ENCODE measurements at regions not wholly inside any gene's neighbourhood (a gene's known extent, or its start where the extent isn't known, plus 50 kb on each side); places are given as distances from the start of the nearest gene placed in this dataset.

- no peak for DNase-seq
Measured at GRCh38 chr14:86543521-86543920, 1013.6 kb downstream of the FLRT2 start.

DNA sequence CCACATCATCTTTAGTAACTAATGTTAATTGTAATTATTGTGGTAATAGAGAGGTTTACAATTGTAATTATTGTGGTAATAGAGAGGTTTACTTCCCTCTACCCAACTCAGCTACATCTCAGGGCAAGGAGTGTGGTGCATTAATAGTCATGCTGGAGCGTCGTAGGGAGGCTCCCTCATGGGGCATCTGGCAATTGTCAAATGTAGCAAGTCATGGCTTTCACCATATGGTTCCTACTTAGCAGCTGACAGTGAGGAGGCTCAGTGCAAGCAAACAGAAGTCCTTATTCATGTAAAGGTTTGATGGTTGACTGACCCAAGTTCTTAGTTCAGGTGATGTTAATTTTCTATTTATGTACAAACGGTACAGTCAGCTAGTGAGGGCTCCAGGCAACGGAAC is 1012.0 kb downstream of the FLRT2 start:
- no peak for DNase-seq

GRCh38 chr14:86540636-86541247 is 1010.8 kb downstream of the FLRT2 start:
- DNase-seq = no peak

- no peak for DNase-seq
Measured at GRCh38 chr14:86539361-86540070, 1009.6 kb downstream of the FLRT2 start.

GRCh38 chr14:86533834-86534233 is 1003.9 kb downstream of the FLRT2 start:
- no peak for DNase-seq

- no peak for DNase-seq
Measured at GRCh38 chr14:86532219-86532618, 1002.3 kb downstream of the FLRT2 start.

- no peak for DNase-seq
Measured at GRCh38 chr14:86530457-86530856, 1000.5 kb downstream of the FLRT2 start.

- DNase-seq = no peak
Measured at GRCh38 chr14:86527312-86527711, 997.4 kb downstream of the FLRT2 start.

DNA sequence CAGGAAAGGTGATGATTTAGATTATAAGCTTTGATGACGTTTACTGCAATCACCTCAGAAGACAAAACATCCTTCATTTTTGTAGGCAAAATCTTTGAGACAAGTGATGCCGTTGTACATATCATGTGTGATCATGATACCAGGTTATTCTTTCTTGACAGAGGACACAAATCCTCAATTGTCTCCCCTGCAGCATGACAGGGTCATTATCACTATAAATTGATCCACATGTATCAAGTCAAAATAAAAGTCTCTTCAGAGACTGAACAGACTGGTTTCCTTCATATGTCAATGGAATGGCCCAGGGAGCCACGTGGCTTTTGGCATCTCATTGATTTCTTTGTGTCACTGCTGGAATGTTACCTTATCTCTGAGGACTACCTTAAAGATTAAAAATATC is 995.7 kb downstream of the FLRT2 start:
- no peak for DNase-seq

DNA sequence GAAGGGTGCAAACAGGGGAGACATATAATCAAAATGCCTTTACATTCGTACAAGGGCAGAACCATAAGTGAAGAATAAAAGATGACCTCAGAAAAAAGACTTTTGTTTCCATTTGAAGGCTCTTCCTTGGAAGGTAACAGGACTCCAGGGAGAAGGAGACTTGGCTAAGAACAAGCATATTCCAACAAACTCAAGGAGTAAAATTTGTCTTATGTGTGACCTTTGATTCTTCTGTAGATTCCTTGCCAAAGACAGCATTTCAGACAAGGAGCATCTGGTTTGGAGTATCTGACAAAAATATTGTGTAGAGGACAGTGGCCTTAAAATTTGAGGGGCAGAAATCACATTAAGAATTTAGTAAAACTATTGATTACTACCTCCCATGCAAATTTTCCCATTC is 991.9 kb downstream of the FLRT2 start:
- no peak for DNase-seq

DNA sequence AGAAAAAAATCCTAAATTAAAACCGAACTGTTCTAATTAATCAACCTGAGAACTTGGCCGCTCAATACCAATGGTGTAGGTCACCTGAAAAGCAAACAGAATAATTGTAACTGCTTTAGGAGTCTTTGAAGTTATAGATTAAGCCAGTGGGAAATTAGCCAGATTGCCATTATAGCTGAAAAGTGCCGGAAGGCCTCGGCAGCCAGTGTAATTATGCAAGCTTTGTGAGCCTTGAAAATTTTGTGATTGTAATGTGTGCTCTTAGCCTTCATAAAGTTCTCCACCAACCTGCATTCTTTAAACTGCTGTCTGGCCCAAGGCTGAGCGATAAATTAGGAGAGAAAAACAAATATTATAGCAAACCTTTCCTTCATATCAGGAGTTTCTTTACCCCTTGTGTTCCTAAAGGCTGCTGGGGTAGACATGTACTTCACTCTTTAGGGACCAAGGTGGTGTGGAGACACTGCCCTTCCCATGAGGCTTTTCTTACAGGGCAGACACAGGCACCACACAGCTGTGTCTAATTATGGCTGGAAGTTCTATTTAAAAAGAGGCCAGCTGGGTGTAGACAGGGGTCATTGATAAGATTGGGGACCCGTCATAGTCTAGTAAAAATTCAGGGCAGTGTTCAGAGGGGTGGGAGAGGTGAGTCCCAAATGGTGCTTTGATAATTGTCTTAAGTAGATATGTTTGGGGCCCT is 991.2 kb downstream of the FLRT2 start:
- no peak for DNase-seq

GRCh38 chr14:86518298-86518697 is 988.4 kb downstream of the FLRT2 start:
- DNase-seq = no peak

GRCh38 chr14:86515195-86515594 is 985.3 kb downstream of the FLRT2 start:
- no peak for DNase-seq

DNA sequence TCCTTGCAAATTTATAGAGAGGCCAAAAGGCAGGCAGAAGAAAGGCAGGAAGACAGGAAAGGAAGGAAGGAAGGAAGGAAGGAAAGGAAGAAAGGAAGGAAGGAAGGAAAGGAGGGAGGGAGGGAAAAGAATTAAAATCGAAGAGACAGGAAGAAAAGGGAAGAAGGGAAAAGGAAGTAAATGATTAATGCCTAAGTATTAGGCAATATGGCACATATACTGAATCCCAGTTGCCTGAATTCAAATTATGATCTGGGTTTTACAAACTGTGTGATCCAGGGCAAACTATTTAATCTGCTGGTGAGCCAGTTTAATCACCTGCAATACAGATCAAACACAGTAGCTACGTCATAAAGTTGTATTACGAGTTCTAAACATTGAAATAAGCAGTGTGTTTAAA is 983.6 kb downstream of the FLRT2 start:
- no peak for DNase-seq

- DNase-seq = no peak
Measured at GRCh38 chr14:86513056-86513455, 983.1 kb downstream of the FLRT2 start.

DNA sequence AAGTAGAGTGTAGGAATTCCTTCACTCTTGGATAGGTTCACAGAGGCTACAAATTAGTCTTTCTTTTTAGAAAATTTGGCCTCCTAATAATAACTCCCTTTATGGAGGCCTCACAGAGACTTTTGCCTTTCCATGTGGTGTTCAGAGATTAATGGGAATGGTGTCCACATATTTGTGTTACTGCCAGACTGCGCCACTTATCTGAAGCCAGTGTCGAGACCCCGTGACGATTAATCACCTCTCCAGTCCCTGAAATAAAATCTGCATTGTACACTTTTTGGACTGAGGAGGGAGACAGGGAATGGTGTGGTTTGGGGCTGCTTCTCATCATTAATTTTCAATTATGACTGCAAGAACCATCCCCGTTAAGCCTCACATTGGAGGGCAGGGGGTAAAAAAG is 980.5 kb downstream of the FLRT2 start:
- no peak for DNase-seq

DNA sequence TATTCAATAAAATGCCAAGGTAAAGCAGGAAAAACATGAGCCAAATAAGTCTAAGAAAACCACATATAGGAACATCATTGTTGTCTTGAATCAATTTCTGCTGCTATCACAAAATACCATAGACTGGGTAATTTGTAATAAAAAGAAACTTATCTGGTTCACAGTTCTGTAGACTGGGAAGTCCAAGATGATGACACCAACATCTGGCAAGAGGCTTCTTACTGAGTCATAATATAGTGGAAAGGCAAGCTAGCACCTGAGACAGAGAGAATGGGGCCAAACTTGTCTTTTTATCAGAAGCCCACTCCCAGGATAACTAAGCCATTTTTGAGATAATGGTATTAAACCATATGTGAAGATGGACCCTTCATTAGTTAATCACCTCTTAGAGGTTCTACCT is 975.9 kb downstream of the FLRT2 start:
- no peak for DNase-seq

GRCh38 chr14:86501611-86502010 is 971.7 kb downstream of the FLRT2 start:
- no peak for DNase-seq

DNA sequence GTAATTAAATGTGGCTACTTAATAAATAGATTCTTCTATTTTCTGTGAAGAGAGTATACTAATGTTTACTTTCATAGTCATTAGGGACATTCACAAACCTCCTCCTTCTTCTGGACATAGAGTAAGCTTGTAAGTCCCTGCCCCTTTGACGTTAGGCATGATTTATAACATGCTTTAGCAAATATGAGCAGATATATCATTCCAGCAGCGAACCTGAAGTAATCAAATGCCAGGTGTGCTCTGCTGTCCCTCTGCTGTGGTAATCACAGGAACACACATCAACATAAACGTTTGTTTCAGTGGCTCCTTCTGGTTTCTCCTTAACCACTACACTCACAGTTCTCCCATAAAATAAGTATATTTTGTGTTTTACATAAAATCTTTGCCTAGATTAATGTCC is 961.8 kb downstream of the FLRT2 start:
- DNase-seq = no peak

- no peak for DNase-seq
Measured at GRCh38 chr14:86481104-86481503, 951.2 kb downstream of the FLRT2 start.

DNA sequence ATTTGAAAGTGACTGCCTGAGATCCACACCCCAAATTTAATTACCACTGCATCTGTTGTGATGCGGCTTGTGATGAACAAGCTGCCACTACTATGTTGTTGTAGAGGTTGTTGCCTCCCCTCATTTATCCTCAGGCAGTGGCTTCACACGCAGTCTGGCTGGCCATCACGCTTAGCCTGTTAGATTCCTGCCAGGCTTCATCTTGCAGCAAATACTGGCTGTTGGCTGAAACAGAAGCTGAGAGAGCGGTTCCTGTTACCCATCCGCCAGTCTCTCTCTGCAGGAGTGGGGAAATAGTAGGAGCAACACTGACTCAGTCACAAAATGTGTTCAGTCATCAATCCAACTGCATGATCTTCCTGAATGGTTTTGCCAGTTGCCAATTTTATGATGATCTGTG is 934.4 kb downstream of the FLRT2 start:
- peak; percentile 61 for DNase-seq

GRCh38 chr14:86462193-86462753 is 932.3 kb downstream of the FLRT2 start:
- no peak for DNase-seq

- DNase-seq = no peak
Measured at GRCh38 chr14:86457481-86458135, 927.7 kb downstream of the FLRT2 start.

- no peak for DNase-seq
Measured at GRCh38 chr14:86450085-86450484, 920.1 kb downstream of the FLRT2 start.
